Caco-2 (cell line): ENCODE measurements at regions not wholly inside any gene's neighbourhood (a gene's known extent, or its start where the extent isn't known, plus 50 kb on each side); places are given as distances from the start of the nearest gene placed in this dataset.

Experiments
- BruUV-seq: library from RNA; stranded (reverse); fragments of 400-500 nt; replicated peaks from 2 replicates; lab custom pipeline; 2021; lab: Mats Ljungman, UMichigan
- CTCF ChIA-PET: fragments of 300-600 bp; sonication (Branson Sonifier 250); formaldehyde crosslinking; loops from one replicate; lab custom pipeline; 2022; ENCODE audit warnings: antibody characterized with exemption; lab: Charles Lee
- POLR2A ChIA-PET: fragments of 300-600 bp; sonication (Branson Sonifier 250); formaldehyde crosslinking; loops from one replicate; lab custom pipeline; 2022; ENCODE audit warnings: antibody characterized with exemption; lab: Charles Lee
- DNase-seq, 2 experiments: peaks; one replicate each; pipeline versions ENCODE4 v3.0.0 to v3.0.0-alpha.2; 2020 to 2022
- H3K27me3 ChIP-seq: replicated peaks from 2 replicates; pipeline ENCODE4 v1.6.0; 2011; ENCODE audit warnings: low read length; ENCODE audit not compliant: control insufficient read depth, insufficient read depth
- H3K36me3 ChIP-seq: 2 replicates; pipeline ENCODE4 v1.5.1; 2011; ENCODE audit warnings: low read length; ENCODE audit not compliant: control insufficient read depth, insufficient read depth
- H3K4me1 ChIP-seq: fragments of 250-450 bp; sonication (Bioruptor Pico); 2 replicates; pipeline ENCODE4 v1.5.1; 2020; ENCODE audit warnings: mild to moderate bottlenecking
- H3K4me3 ChIP-seq: 2 replicates; pipeline ENCODE4 v1.5.1; 2011; ENCODE audit warnings: low read depth, mild to moderate bottlenecking, control low read depth, low read length
- H3K9me3 ChIP-seq: fragments of 250-450 bp; sonication (Bioruptor Pico); 2 replicates; pipeline ENCODE4 v1.5.1; 2020; ENCODE audit warnings: mild to moderate bottlenecking, moderate library complexity
- H3K27ac Mint-ChIP-seq: one replicate; pipeline ENCODE4 v1.8.0; 2022; ENCODE audit warnings: mixed read lengths; ENCODE audit not compliant: unreplicated experiment
- H3K27me3 Mint-ChIP-seq: one replicate; pipeline ENCODE4 v1.8.0; 2022; ENCODE audit warnings: mixed read lengths; ENCODE audit not compliant: insufficient read depth, unreplicated experiment
- H3K36me3 Mint-ChIP-seq: one replicate; pipeline ENCODE4 v1.8.0; 2022; ENCODE audit warnings: mild to moderate bottlenecking, mixed read lengths; ENCODE audit not compliant: insufficient read depth, unreplicated experiment
- H3K4me1 Mint-ChIP-seq: one replicate; pipeline ENCODE4 v1.8.0; 2022; ENCODE audit warnings: low read depth, mixed read lengths; ENCODE audit not compliant: unreplicated experiment
- H3K4me3 Mint-ChIP-seq: one replicate; pipeline ENCODE4 v1.8.0; 2022; ENCODE audit warnings: mild to moderate bottlenecking, moderate library complexity, mixed read lengths; ENCODE audit not compliant: unreplicated experiment
- H3K9me3 Mint-ChIP-seq: one replicate; pipeline ENCODE4 v1.8.0; 2022; ENCODE audit warnings: mixed read lengths; ENCODE audit not compliant: unreplicated experiment
- intact Hi-C: fragments of 100-400 bp; cut with micrococcal nuclease; formaldehyde crosslinking; loops from one replicate; pipeline ENCODE4 v1.10.0; 2022; ENCODE audit not compliant: unreplicated experiment
- TF ChIP-seq, protein P1 (sequence below), 2 experiments: fragments of 200-600 bp in 1 of 2; IDR thresholded peaks; 1 replicate in 1 of 2; 2 replicates in 1 of 2; pipeline versions ENCODE4 v1.5.1 to v1.8.0; 2011 to 2022; ENCODE audit warnings: antibody characterized with exemption in 1 of 2, control low read depth in 1 of 2, inconsistent platforms in 1 of 2, low read depth in 1 of 2, low read length in 1 of 2, mild to moderate bottlenecking in 1 of 2, moderate library complexity in 1 of 2; ENCODE audit not compliant: insufficient read depth in 1 of 2, severe bottlenecking in 1 of 2, unreplicated experiment in 1 of 2

- Mint-ChIP-seq H3K27me3 (peaks cover 11% of the 10 kb centered on the region), H3K9me3 (no peaks in the 10 kb centered on the region), H3K36me3 (no peaks in the 10 kb centered on the region), H3K4me3 (no peak overlapping the region), H3K27ac (no peak overlapping the region), H3K4me1 (no peaks in the 10 kb centered on the region)
- ChIA-PET POLR2A (no interaction called here), CTCF (interaction anchor here (0.6 kb wide), 1 partner anchor 15 kb away, joined by 4 read pairs; no protein-coding TSS in a partner anchor)
- intact Hi-C loops, result no loop called here
- TF ChIP-seq, protein P1, sequence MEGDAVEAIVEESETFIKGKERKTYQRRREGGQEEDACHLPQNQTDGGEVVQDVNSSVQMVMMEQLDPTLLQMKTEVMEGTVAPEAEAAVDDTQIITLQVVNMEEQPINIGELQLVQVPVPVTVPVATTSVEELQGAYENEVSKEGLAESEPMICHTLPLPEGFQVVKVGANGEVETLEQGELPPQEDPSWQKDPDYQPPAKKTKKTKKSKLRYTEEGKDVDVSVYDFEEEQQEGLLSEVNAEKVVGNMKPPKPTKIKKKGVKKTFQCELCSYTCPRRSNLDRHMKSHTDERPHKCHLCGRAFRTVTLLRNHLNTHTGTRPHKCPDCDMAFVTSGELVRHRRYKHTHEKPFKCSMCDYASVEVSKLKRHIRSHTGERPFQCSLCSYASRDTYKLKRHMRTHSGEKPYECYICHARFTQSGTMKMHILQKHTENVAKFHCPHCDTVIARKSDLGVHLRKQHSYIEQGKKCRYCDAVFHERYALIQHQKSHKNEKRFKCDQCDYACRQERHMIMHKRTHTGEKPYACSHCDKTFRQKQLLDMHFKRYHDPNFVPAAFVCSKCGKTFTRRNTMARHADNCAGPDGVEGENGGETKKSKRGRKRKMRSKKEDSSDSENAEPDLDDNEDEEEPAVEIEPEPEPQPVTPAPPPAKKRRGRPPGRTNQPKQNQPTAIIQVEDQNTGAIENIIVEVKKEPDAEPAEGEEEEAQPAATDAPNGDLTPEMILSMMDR (IDR thresholded peaks at IDR 0.05; ENCODE audit: insufficient read depth in 1 of 2, low read depth in 1 of 2, low read length in 1 of 2, severe bottlenecking in 1 of 2, unreplicated experiment in 1 of 2), result no peak
- Histone ChIP-seq H3K36me3 (no peaks in the 10 kb centered on the region), H3K4me3 (no peak overlapping the region), H3K4me1 (no peaks in the 10 kb centered on the region), H3K27me3 (no peaks in the 10 kb centered on the region), H3K9me3 (no peaks in the 10 kb centered on the region)
- BruUV-seq, result no TSS peak
- DNase-seq, result no peak
Measured at GRCh38 chrX:110430293-110431076, 71.8 kb downstream of the RTL9 start.

- no peaks in the 10 kb centered on the region for H3K27me3 ChIP-seq
- CTCF ChIA-PET, result interaction anchor here (1.3 kb wide), 1 partner anchor 668 kb away, joined by 4 read pairs; no protein-coding TSS in a partner anchor
- intact Hi-C loops, result no loop called here
- no peaks in the 10 kb centered on the region for H3K36me3 ChIP-seq
- TF ChIP-seq, protein P1 (IDR thresholded peaks at IDR 0.05; ENCODE audit: insufficient read depth in 1 of 2, low read depth in 1 of 2, low read length in 1 of 2, severe bottlenecking in 1 of 2, unreplicated experiment in 1 of 2), result no peak
- Mint-ChIP-seq H3K4me1 (no peaks in the 10 kb centered on the region), H3K27me3 (peaks cover 11% of the 10 kb centered on the region), H3K36me3 (no peaks in the 10 kb centered on the region), H3K9me3 (no peaks in the 10 kb centered on the region), H3K4me3 (no peak overlapping the region), H3K27ac (no peak overlapping the region)
- POLR2A ChIA-PET, result no interaction called here
- no TSS peak for BruUV-seq
- H3K9me3 ChIP-seq, result no peaks in the 10 kb centered on the region
- no peak overlapping the region for H3K4me3 ChIP-seq
- no peaks in the 10 kb centered on the region for H3K4me1 ChIP-seq
- no peak for DNase-seq
Measured at GRCh38 chrX:110432091-110432905, 73.7 kb downstream of the RTL9 start.

DNA sequence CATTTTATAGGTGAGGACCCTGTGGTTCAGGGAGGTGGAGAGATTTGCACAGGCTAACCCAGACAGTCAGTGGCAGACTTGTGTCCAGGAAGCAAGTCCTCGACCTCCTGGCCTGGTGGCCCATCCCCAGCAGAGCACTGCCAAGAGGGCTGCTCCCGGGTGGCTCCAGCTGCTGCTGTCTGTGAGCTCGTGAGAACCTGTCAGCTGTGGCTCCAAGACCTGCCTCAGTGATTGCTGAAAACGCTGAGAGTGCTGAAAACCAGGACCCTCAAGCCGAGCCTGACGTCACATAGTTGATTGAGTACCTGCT is 74.2 kb downstream of the RTL9 start:
- DNase-seq, result no peak
- Histone ChIP-seq H3K36me3 (no peaks in the 10 kb centered on the region), H3K9me3 (no peaks in the 10 kb centered on the region), H3K4me3 (no peak overlapping the region), H3K27me3 (no peaks in the 10 kb centered on the region), H3K4me1 (no peaks in the 10 kb centered on the region)
- Mint-ChIP-seq H3K4me3 (no peak overlapping the region), H3K27me3 (peaks cover 11% of the 10 kb centered on the region), H3K27ac (no peak overlapping the region), H3K36me3 (no peaks in the 10 kb centered on the region), H3K4me1 (no peaks in the 10 kb centered on the region), H3K9me3 (no peaks in the 10 kb centered on the region)
- BruUV-seq, result no TSS peak
- ChIA-PET POLR2A (no interaction called here), CTCF (no interaction called here)
- intact Hi-C loops, result no loop called here
- TF ChIP-seq, protein P1 (IDR thresholded peaks at IDR 0.05; ENCODE audit: insufficient read depth in 1 of 2, low read depth in 1 of 2, low read length in 1 of 2, severe bottlenecking in 1 of 2, unreplicated experiment in 1 of 2), result no peak
